K562 (cell line): ENCODE measurements at regions not wholly inside any gene's neighbourhood (a gene's known extent, or its start where the extent isn't known, plus 50 kb on each side); places are given as distances from the start of the nearest gene placed in this dataset.

Experiments used
- ATAC-seq: fragments of 200-7000 bp; cut with Tn5 transposase; 3 replicates; pipeline ENCODE4 v1.9.1; 2020; ENCODE audit warnings: moderate library complexity
- BruUV-seq: library from RNA; stranded (reverse); fragments of 400-500 nt; replicated peaks from 2 replicates; lab custom pipeline; 2021; lab: Mats Ljungman, UMichigan
- CTCF ChIA-PET: fragments of 300-600 bp; formaldehyde crosslinking; extraction: SDS; loops from one replicate; lab custom pipeline; 2021; ENCODE audit warnings: low intra/inter-chr PET ratio; lab: Yijun Ruan, JAX
- POLR2A ChIA-PET: fragments of 300-600, 350-650 bp; sonication (Branson Sonifier 250); formaldehyde crosslinking; extraction: SDS; loops from one replicate; lab custom pipeline; 2021; ENCODE audit warnings: antibody characterized with exemption, inconsistent platforms; lab: Yijun Ruan, JAX
- DNase-seq, 4 experiments: peaks; one replicate each; pipeline versions ENCODE4 v3.0.0 to v3.0.0-alpha.2; 2011 to 2018; ENCODE audit warnings: low spot score in 3 of 4, mixed read lengths in 3 of 4; ENCODE audit errors: extremely low read depth in 1 of 4
- FAIRE-seq: peaks from 2 replicates; lab custom pipeline; 2011; peaks lifted over from hg19 to GRCh38; lab: Jason Lieb, UNC
- H2AFZ ChIP-seq: 2 replicates; pipeline ENCODE4 v1.6.0; 2011; ENCODE audit warnings: low read depth, low read length, control low read depth, inconsistent platforms
- H3K27ac ChIP-seq: fragments of 200-600 bp; 3 replicates; pipeline ENCODE4 v1.8.0; 2011; ENCODE audit warnings: low read depth, mild to moderate bottlenecking, control low read depth, inconsistent platforms, low read length, moderate library complexity, mixed read lengths; ENCODE audit errors: extremely low read depth
- H3K27me3 ChIP-seq, 2 experiments: fragments of 300-600 bp in 1 of 2; 2 replicates in 1 of 2; 3 replicates in 1 of 2; pipeline versions ENCODE4 v1.6.0 to v1.8.0; 2011; ENCODE audit warnings: inconsistent platforms in 2 of 2, low read length in 2 of 2, mild to moderate bottlenecking in 1 of 2, mixed read lengths in 1 of 2, moderate library complexity in 1 of 2; ENCODE audit not compliant: control insufficient read depth in 2 of 2, insufficient read depth in 2 of 2
- H3K36me3 ChIP-seq: fragments of 300-600 bp; 3 replicates; pipeline ENCODE4 v1.8.0; 2011; ENCODE audit warnings: mild to moderate bottlenecking, low read length, inconsistent platforms; ENCODE audit not compliant: control insufficient read depth, insufficient read depth
- H3K4me1 ChIP-seq, 2 experiments: fragments of 200-600 bp in 1 of 2; replicated peaks in 1 of 2; 2 replicates in 1 of 2; 3 replicates in 1 of 2; pipeline versions ENCODE4 v1.5.1 to v1.8.0; 2011; ENCODE audit warnings: inconsistent platforms in 2 of 2, low read length in 2 of 2, mild to moderate bottlenecking in 1 of 2, mixed read lengths in 1 of 2, moderate library complexity in 1 of 2; ENCODE audit not compliant: control insufficient read depth in 2 of 2, insufficient read depth in 2 of 2
- H3K4me2 ChIP-seq: 2 replicates; pipeline ENCODE4 v1.6.1; 2011; ENCODE audit warnings: low read length, control low read depth, inconsistent platforms, mixed read lengths; ENCODE audit not compliant: insufficient read depth
- H3K4me3 ChIP-seq: fragments of 200-600 bp; sonication (generic), shearing (Covaris generic); 2 replicates; pipeline ENCODE4 v1.5.1; 2016; ENCODE audit warnings: control low read depth, inconsistent platforms
- H3K79me2 ChIP-seq: fragments of 200-600 bp; 3 replicates; pipeline ENCODE4 v1.8.0; 2011; ENCODE audit warnings: low read length, inconsistent platforms; ENCODE audit not compliant: control insufficient read depth, insufficient read depth
- H3K9ac ChIP-seq, 2 experiments: 2 replicates each; pipeline versions ENCODE4 v1.6.0 to v1.6.1; 2011; ENCODE audit warnings: low read depth in 2 of 2, low read length in 2 of 2, control low read depth in 1 of 2, inconsistent platforms in 1 of 2, mild to moderate bottlenecking in 1 of 2, mixed read lengths in 1 of 2; ENCODE audit not compliant: insufficient read depth in 1 of 2
- H3K9me1 ChIP-seq: one replicate; pipeline ENCODE4 v1.6.0; 2011; ENCODE audit warnings: inconsistent platforms, mild to moderate bottlenecking, low read length, moderate library complexity; ENCODE audit not compliant: control insufficient read depth, insufficient read depth
- H3K9me3 ChIP-seq: replicated peaks from 2 replicates; pipeline ENCODE4 v1.5.1; 2011; ENCODE audit warnings: low read depth, low read length, inconsistent platforms; ENCODE audit not compliant: control insufficient read depth, insufficient read depth
- H4K20me1 ChIP-seq: replicated peaks from 2 replicates; pipeline ENCODE4 v1.6.1; 2011; ENCODE audit warnings: low read length, inconsistent platforms, mixed read lengths; ENCODE audit not compliant: control insufficient read depth, insufficient read depth
- CBX1 ChIP-seq: sonication (generic); IDR thresholded peaks from 2 replicates; pipeline ENCODE4 v1.6.1; 2016; ENCODE audit warnings: antibody characterized with exemption, low read depth, mild to moderate bottlenecking
- CTBP1 ChIP-seq: fragments of 450-650 bp; IDR thresholded peaks from 2 replicates; pipeline ENCODE4 v1.6.1; 2016; ENCODE audit warnings: borderline replicate concordance
- DPF2 ChIP-seq: fragments of 450-650 bp; IDR thresholded peaks from 2 replicates; pipeline ENCODE4 v1.6.1; 2016
- ETV5 ChIP-seq: sonication (generic); formaldehyde crosslinking; IDR thresholded peaks from 2 replicates; pipeline ENCODE4 v1.4.0; 2020; ENCODE audit warnings: low read depth, mild to moderate bottlenecking, missing genetic modification reagents
- RBM34 ChIP-seq: fragments of 200-400 bp; formaldehyde crosslinking; IDR thresholded peaks from 2 replicates; pipeline ENCODE4 v1.6.1; 2018; ENCODE audit warnings: low read length, borderline replicate concordance; ENCODE audit not compliant: insufficient read depth
- SRSF1 ChIP-seq: fragments of 200-400 bp; formaldehyde crosslinking; IDR thresholded peaks from 2 replicates; pipeline ENCODE4 v1.6.1; 2017; ENCODE audit warnings: mild to moderate bottlenecking, low read depth, low read length, moderate library complexity
- STAT5A ChIP-seq: IDR thresholded peaks from 2 replicates; pipeline ENCODE4 v1.6.1; 2012; ENCODE audit warnings: low read length, inconsistent platforms, borderline replicate concordance
- TCF7 ChIP-seq: sonication (generic); IDR thresholded peaks from 2 replicates; pipeline ENCODE4 v1.6.1; 2016; ENCODE audit warnings: antibody characterized with exemption, borderline replicate concordance
- ZNF121 ChIP-seq: sonication (generic); formaldehyde crosslinking; conservative IDR thresholded peaks from 2 replicates; pipeline ENCODE4 v1.8.0; 2022; ENCODE audit warnings: missing genetic modification reagents
- WGBS: fragments of 100-300 bp; shearing (Covaris generic); methylation state at CpG from one replicate; pipeline ENCODE4 v1.1.6; 2016; ENCODE audit warnings: low coverage, mixed read lengths; ENCODE audit not compliant: insufficient coverage; ENCODE audit errors: missing lambda C conversion rate; 5-methylcytosine and 5-hydroxymethylcytosine counted together
- in situ Hi-C: fragments of 300-500 bp; cut with MboI; formaldehyde crosslinking; loops from 4 replicates; pipeline ENCODE4 v1.15.0; 2018; ENCODE audit warnings: inconsistent platforms, mixed read lengths
- intact Hi-C: fragments of 100-400 bp; cut with micrococcal nuclease; formaldehyde crosslinking; loops from 2 replicates; pipeline ENCODE4 v1.14.2; 2022

- Histone ChIP-seq H3K27me3 (no peaks in the 10 kb centered on the region), H3K27ac (no peak overlapping the region), H3K79me2 (no peaks in the 10 kb centered on the region), H3K9me1 (no peaks in the 10 kb centered on the region), H3K4me1 (no peaks in the 10 kb centered on the region), H3K9ac (no peak overlapping the region), H3K4me2 (no peak overlapping the region), H3K9me3 (no peaks in the 10 kb centered on the region; the same call in 1 of the 2 replicates), H3K36me3 (no peaks in the 10 kb centered on the region), H3K4me3 (no peak overlapping the region), H4K20me1 (no peaks in the 10 kb centered on the region), H2AFZ (no peak overlapping the region)
- FAIRE-seq, result no peak
- 0% methylated on average over 6 of the region's 6 CpGs for WGBS
- no peak for DNase-seq
- TF ChIP-seq ZNF121 (CRISPR knock-in tag) (no peak), DPF2 (no peak), CBX1 (no peak), SRSF1 (no peak), TCF7 (no peak), STAT5A (no peak), RBM34 (no peak), CTBP1 (no peak), ETV5 (CRISPR knock-in tag) (no peak)
- CTCF ChIA-PET, result no interaction called here
- ATAC-seq, result no peak
- no TSS peak for BruUV-seq
- intact Hi-C loops (no loop called here), in situ Hi-C loops (no loop called here)
- POLR2A ChIA-PET, result no interaction called here
Observed at GRCh38 chr4:180106997-180107396, 2136.2 kb upstream of the TENM3 start.
